ENCODE measurements at regions not wholly inside any gene's neighbourhood (a gene's known extent, or its start where the extent isn't known, plus 50 kb on each side); places are given as distances from the start of the nearest gene placed in this dataset.

DNA sequence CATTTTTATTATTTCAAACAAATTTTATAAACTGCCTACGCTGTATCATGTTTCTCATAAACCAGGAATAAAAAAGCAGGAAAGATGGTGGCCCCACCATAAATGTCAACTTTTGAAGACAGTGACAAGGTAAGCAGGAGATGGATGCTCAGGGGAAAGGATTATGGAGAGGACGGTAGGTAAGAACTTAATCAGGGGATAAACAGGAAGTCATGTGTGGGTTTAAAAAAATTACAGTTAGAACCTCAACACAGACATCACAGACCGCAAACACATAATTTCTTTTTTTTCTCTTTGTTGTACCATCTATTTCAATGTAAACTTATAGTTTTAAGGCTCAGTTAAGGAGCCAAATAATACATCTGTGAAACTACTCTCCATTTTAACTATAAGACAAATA is 575.2 kb upstream of the SLC8A1 start:
- TF ChIP-seq, protein P1, sequence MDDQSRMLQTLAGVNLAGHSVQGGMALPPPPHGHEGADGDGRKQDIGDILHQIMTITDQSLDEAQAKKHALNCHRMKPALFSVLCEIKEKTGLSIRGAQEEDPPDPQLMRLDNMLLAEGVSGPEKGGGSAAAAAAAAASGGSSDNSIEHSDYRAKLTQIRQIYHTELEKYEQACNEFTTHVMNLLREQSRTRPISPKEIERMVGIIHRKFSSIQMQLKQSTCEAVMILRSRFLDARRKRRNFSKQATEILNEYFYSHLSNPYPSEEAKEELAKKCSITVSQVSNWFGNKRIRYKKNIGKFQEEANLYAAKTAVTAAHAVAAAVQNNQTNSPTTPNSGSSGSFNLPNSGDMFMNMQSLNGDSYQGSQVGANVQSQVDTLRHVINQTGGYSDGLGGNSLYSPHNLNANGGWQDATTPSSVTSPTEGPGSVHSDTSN (IDR thresholded peaks at IDR 0.05) = no peak
- TF ChIP-seq JUN (IDR thresholded peaks at IDR 0.05) = no peak
- no peak for TF ChIP-seq ZFP36 (IDR thresholded peaks at IDR 0.05; ENCODE audit: borderline replicate concordance, partially characterized antibody)

Measured in A549 (cell line).